ENCODE measurements at regions not wholly inside any gene's neighbourhood (a gene's known extent, or its start where the extent isn't known, plus 50 kb on each side); places are given as distances from the start of the nearest gene placed in this dataset.
"Not testable (repeated sequence)": the region's sequence is repeated elsewhere in the genome, so short reads cannot be mapped to it uniquely, and the experiment has no call there.

DNA sequence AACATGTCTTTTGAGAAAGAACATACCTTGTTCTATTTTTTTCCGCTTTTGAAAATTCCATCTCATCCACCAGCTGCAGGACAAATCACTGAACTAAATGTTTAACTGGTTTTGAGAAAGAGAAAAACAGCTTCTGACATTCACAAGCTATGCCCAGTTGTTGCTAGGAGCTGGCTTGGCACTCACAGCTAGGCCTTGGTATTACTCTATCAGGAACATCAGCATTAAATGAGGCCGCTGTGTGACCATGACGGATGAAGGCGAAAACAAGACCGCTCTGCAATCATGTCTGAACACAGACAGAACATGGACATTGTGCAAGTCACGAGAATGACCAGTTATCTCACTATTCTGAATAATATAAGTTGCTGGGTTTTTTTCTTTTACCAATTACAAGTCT lies 108.8 kb downstream of the SPANXA1 start:
- not testable (repeated sequence) for TF ChIP-seq POLR2A (IDR thresholded peaks at IDR 0.05; ENCODE audit: low read length)
- TF ChIP-seq, protein P1, sequence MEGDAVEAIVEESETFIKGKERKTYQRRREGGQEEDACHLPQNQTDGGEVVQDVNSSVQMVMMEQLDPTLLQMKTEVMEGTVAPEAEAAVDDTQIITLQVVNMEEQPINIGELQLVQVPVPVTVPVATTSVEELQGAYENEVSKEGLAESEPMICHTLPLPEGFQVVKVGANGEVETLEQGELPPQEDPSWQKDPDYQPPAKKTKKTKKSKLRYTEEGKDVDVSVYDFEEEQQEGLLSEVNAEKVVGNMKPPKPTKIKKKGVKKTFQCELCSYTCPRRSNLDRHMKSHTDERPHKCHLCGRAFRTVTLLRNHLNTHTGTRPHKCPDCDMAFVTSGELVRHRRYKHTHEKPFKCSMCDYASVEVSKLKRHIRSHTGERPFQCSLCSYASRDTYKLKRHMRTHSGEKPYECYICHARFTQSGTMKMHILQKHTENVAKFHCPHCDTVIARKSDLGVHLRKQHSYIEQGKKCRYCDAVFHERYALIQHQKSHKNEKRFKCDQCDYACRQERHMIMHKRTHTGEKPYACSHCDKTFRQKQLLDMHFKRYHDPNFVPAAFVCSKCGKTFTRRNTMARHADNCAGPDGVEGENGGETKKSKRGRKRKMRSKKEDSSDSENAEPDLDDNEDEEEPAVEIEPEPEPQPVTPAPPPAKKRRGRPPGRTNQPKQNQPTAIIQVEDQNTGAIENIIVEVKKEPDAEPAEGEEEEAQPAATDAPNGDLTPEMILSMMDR (IDR thresholded peaks at IDR 0.05): not testable (repeated sequence)
